Lower leg skin (tissue), 4 donors: ENCODE measurements at regions not wholly inside any gene's neighbourhood (a gene's known extent, or its start where the extent isn't known, plus 50 kb on each side); places are given as distances from the start of the nearest gene placed in this dataset.

Experiments
- DNase-seq, 2 donors: peaks; one replicate each; pipeline ENCODE4 v3.0.0-alpha.2; 2019; ENCODE audit warnings: low spot score in 2 of 2
- H3K4me3 ChIP-seq: fragments of 200-600 bp; sonication (generic); 2 replicates; pipeline ENCODE4 v1.5.1; 2017; ENCODE audit warnings: mild to moderate bottlenecking, low read depth; ENCODE audit not compliant: poor library complexity, severe bottlenecking
- CTCF ChIP-seq, 3 donors: fragments of 450-650 bp; IDR thresholded peaks; one replicate each; pipeline ENCODE4 v1.5.1; 2016; ENCODE audit warnings: antibody characterized with exemption in 3 of 3, mild to moderate bottlenecking in 3 of 3, moderate library complexity in 2 of 3
- POLR2A ChIP-seq, 2 donors: fragments of 450-650 bp; IDR thresholded peaks; one replicate each; pipeline ENCODE4 v1.6.1; 2016 to 2017; ENCODE audit warnings: antibody characterized with exemption in 2 of 2, mild to moderate bottlenecking in 1 of 2, moderate library complexity in 1 of 2
- WGBS, 2 donors: methylation state at CpG; one replicate each; pipeline ENCODE4 v1.1.5; 2018; 5-methylcytosine and 5-hydroxymethylcytosine counted together
- intact Hi-C: fragments of 100-400 bp; cut with DNase I; formaldehyde crosslinking; loops from one replicate; pipeline ENCODE4 v1.15.0; 2023; ENCODE audit warnings: low total_unique reads

GRCh38 chrX:23610495-23610894, 56.8 kb upstream of the PRDX4 start:
- WGBS, 2 donors, result 75 to 94% methylated on average over 1 of the region's 1 CpG
- TF ChIP-seq CTCF (IDR thresholded peaks at IDR 0.05) (no peak), POLR2A (IDR thresholded peaks at IDR 0.05) (no peak)
- intact Hi-C loops, result no loop called here
- no peak overlapping the region for H3K4me3 ChIP-seq
- DNase-seq, result no peak

GRCh38 chrX:23612846-23613245, 54.4 kb upstream of the PRDX4 start:
- 32 to 52% methylated on average over 1 of the region's 1 CpG for WGBS, 2 donors
- DNase-seq, result no peak
- H3K4me3 ChIP-seq, result no peak overlapping the region
- TF ChIP-seq CTCF (IDR thresholded peaks at IDR 0.05) (no peak), POLR2A (IDR thresholded peaks at IDR 0.05) (no peak)
- intact Hi-C loops, result no loop called here

GRCh38 chrX:23616361-23616760, 50.9 kb upstream of the PRDX4 start:
- no peak for TF ChIP-seq POLR2A (IDR thresholded peaks at IDR 0.05)
- no peak for TF ChIP-seq CTCF (IDR thresholded peaks at IDR 0.05)
- 38 to 41% methylated on average over 5 of the region's 5 CpGs for WGBS, 2 donors
- DNase-seq, result no peak
- intact Hi-C loops, result no loop called here
- H3K4me3 ChIP-seq, result no peak overlapping the region
